Astrocyte (in vitro differentiated cells and primary cell): ENCODE measurements at regions not wholly inside any gene's neighbourhood (a gene's known extent, or its start where the extent isn't known, plus 50 kb on each side); places are given as distances from the start of the nearest gene placed in this dataset.
"Not testable (repeated sequence)": the region's sequence is repeated elsewhere in the genome, so short reads cannot be mapped to it uniquely, and the experiment has no call there.

Source experiments
- DNase-seq: peaks from one replicate; pipeline ENCODE4 v3.0.0-alpha.2; 2010; ENCODE audit warnings: low read depth
- FAIRE-seq: peaks from 2 replicates; lab custom pipeline; 2011; peaks lifted over from hg19 to GRCh38; lab: Jason Lieb, UNC
- H2AFZ ChIP-seq: 2 replicates; pipeline ENCODE4 v1.6.0; 2012; ENCODE audit warnings: low read depth, low read length, inconsistent platforms
- H3K27ac ChIP-seq: 2 replicates; pipeline ENCODE4 v1.5.1; 2011; ENCODE audit warnings: low read depth, low read length, inconsistent platforms
- H3K27me3 ChIP-seq: 2 replicates; pipeline ENCODE4 v1.6.0; 2011; ENCODE audit warnings: low read length, inconsistent platforms; ENCODE audit not compliant: insufficient read depth
- H3K36me3 ChIP-seq: 2 replicates; pipeline ENCODE4 v1.5.1; 2011; ENCODE audit warnings: low read length, inconsistent platforms; ENCODE audit not compliant: insufficient read depth
- H3K4me1 ChIP-seq: 2 replicates; pipeline ENCODE4 v1.5.1; 2011; ENCODE audit warnings: low read length, inconsistent platforms; ENCODE audit not compliant: insufficient read depth
- H3K4me2 ChIP-seq: 2 replicates; pipeline ENCODE4 v1.6.0; 2012; ENCODE audit warnings: low read length, inconsistent platforms
- H3K4me3 ChIP-seq: 2 replicates; pipeline ENCODE4 v1.5.1; 2011; ENCODE audit warnings: low read depth, mild to moderate bottlenecking, low read length, inconsistent platforms; ENCODE audit not compliant: insufficient read depth
- H3K79me2 ChIP-seq: 2 replicates; pipeline ENCODE4 v1.6.0; 2012; ENCODE audit warnings: mild to moderate bottlenecking, low read length, inconsistent platforms; ENCODE audit not compliant: insufficient read depth
- H3K9ac ChIP-seq: 2 replicates; pipeline ENCODE4 v1.6.0; 2012; ENCODE audit warnings: mild to moderate bottlenecking, low read length, inconsistent platforms
- H3K9me3 ChIP-seq: 2 replicates; pipeline ENCODE4 v1.5.1; 2012; ENCODE audit warnings: low read depth, mild to moderate bottlenecking, low read length, inconsistent platforms; ENCODE audit not compliant: insufficient read depth
- H4K20me1 ChIP-seq: 2 replicates; pipeline ENCODE4 v1.6.0; 2012; ENCODE audit warnings: low read length, inconsistent platforms; ENCODE audit not compliant: insufficient read depth
- H3K27ac Mint-ChIP-seq: one replicate; pipeline ENCODE4 v1.8.0; 2021; ENCODE audit warnings: mild to moderate bottlenecking, mixed read lengths; ENCODE audit not compliant: unreplicated experiment
- H3K27me3 Mint-ChIP-seq: one replicate; pipeline ENCODE4 v1.8.0; 2021; ENCODE audit warnings: low read depth, mixed read lengths; ENCODE audit not compliant: unreplicated experiment
- H3K36me3 Mint-ChIP-seq: one replicate; pipeline ENCODE4 v1.8.0; 2021; ENCODE audit warnings: low read depth, mixed read lengths; ENCODE audit not compliant: unreplicated experiment
- H3K4me1 Mint-ChIP-seq: one replicate; pipeline ENCODE4 v1.8.0; 2021; ENCODE audit warnings: low read depth, mixed read lengths; ENCODE audit not compliant: unreplicated experiment
- H3K4me3 Mint-ChIP-seq: one replicate; pipeline ENCODE4 v1.8.0; 2021; ENCODE audit warnings: mild to moderate bottlenecking, moderate library complexity, mixed read lengths; ENCODE audit not compliant: unreplicated experiment
- H3K9me3 Mint-ChIP-seq: one replicate; pipeline ENCODE4 v1.8.0; 2021; ENCODE audit warnings: mild to moderate bottlenecking, mixed read lengths; ENCODE audit not compliant: unreplicated experiment
- EZH2 ChIP-seq: IDR thresholded peaks from 2 replicates; pipeline ENCODE4 v1.6.1; 2012; ENCODE audit warnings: mild to moderate bottlenecking, low read length, inconsistent platforms; ENCODE audit not compliant: insufficient read depth
- TF ChIP-seq, protein P1 (sequence below): IDR thresholded peaks from 2 replicates; pipeline ENCODE4 v1.5.1; 2011; ENCODE audit warnings: low read depth, mild to moderate bottlenecking, inconsistent platforms, low read length, moderate library complexity; ENCODE audit not compliant: insufficient read depth

DNA sequence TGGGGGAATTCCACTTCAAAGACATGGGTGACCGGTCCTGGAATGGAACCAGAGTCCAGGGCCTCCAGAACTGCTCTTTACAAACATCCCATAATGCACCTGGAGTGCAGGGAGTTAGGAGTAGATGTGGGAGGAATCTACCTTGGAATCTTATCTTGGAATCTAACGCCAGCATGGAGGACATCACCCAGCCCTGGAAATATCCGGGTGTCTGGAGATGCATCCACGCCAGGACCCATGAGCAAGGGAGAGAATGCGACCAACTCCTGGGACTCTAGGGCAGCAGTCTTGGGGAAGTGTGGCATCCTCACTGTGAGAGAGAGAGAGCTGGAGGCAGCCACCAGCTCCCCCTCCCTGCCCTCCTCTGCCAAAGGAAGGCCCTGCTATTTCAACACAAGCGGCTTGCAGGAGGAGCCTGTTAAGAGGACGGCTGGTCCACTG lies 211.8 kb downstream of the UQCRFS1 start:
- Histone ChIP-seq H3K4me2 (no peak overlapping the region), H3K9ac (no peak overlapping the region), H3K4me1 (no peaks in the 10 kb centered on the region), H3K27ac (no peak overlapping the region), H3K79me2 (no peaks in the 10 kb centered on the region), H3K27me3 (no peaks in the 10 kb centered on the region), H3K9me3 (peaks cover 6% of the 10 kb centered on the region), H4K20me1 (no peaks in the 10 kb centered on the region), H3K36me3 (no peaks in the 10 kb centered on the region), H2AFZ (no peak overlapping the region), H3K4me3 (no peak overlapping the region)
- Mint-ChIP-seq H3K9me3 (peaks cover 17% of the 10 kb centered on the region), H3K27me3 (peaks cover 8% of the 10 kb centered on the region), H3K4me3 (no peak overlapping the region), H3K27ac (no peak overlapping the region), H3K4me1 (no peaks in the 10 kb centered on the region), H3K36me3 (no peaks in the 10 kb centered on the region)
- FAIRE-seq (no peak), DNase-seq (no peak)
- TF ChIP-seq, protein P1, sequence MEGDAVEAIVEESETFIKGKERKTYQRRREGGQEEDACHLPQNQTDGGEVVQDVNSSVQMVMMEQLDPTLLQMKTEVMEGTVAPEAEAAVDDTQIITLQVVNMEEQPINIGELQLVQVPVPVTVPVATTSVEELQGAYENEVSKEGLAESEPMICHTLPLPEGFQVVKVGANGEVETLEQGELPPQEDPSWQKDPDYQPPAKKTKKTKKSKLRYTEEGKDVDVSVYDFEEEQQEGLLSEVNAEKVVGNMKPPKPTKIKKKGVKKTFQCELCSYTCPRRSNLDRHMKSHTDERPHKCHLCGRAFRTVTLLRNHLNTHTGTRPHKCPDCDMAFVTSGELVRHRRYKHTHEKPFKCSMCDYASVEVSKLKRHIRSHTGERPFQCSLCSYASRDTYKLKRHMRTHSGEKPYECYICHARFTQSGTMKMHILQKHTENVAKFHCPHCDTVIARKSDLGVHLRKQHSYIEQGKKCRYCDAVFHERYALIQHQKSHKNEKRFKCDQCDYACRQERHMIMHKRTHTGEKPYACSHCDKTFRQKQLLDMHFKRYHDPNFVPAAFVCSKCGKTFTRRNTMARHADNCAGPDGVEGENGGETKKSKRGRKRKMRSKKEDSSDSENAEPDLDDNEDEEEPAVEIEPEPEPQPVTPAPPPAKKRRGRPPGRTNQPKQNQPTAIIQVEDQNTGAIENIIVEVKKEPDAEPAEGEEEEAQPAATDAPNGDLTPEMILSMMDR, result no peak
- no peak for TF ChIP-seq EZH2

DNA sequence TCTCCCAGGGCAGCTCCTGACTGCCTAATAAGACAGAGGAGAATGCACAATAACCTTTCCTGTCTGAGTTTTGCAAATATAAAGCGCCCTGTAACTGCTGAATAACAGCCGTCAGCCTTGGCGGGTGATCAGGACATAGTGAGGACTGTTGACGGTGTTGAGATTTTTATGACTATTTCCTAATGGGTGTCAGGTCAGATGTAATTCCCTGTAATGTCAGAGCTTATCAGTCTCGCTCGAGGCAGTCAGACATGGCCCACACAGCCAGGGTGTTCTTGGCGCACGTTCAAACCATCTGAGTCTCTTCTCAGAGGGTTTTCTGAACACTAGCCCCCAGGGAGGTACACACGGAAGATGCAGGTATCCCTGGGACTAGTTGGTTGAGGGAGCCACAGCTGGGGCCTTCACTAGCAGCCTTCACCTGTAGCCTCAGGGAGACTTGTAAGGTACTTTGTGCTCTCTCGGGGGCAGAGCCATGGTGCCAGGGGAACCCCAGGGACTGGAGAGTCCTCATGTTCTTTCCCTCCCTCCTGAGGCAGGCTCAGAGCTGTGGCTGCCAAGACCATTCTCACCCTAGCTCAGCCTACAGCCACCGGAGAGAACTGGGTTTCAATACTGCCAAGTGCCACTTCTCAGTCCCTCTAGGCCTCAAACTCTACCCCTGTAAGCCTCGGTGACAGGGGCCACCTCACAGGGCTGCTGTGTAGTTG lies 213.1 kb downstream of the UQCRFS1 start:
- Mint-ChIP-seq H3K36me3 (no peaks in the 10 kb centered on the region), H3K4me3 (no peak overlapping the region), H3K27ac (no peak overlapping the region), H3K9me3 (peaks cover 17% of the 10 kb centered on the region), H3K4me1 (no peaks in the 10 kb centered on the region), H3K27me3 (peaks cover 8% of the 10 kb centered on the region)
- DNase-seq (no peak), FAIRE-seq (no peak)
- Histone ChIP-seq H3K79me2 (no peaks in the 10 kb centered on the region), H3K36me3 (no peaks in the 10 kb centered on the region), H3K4me2 (no peak overlapping the region), H3K4me1 (no peaks in the 10 kb centered on the region), H3K27ac (no peak overlapping the region), H3K9me3 (peaks cover 6% of the 10 kb centered on the region), H3K9ac (no peak overlapping the region), H3K27me3 (no peaks in the 10 kb centered on the region), H3K4me3 (no peak overlapping the region), H2AFZ (no peak overlapping the region), H4K20me1 (no peaks in the 10 kb centered on the region)
- TF ChIP-seq, protein P1, result no peak
- no peak for TF ChIP-seq EZH2

DNA sequence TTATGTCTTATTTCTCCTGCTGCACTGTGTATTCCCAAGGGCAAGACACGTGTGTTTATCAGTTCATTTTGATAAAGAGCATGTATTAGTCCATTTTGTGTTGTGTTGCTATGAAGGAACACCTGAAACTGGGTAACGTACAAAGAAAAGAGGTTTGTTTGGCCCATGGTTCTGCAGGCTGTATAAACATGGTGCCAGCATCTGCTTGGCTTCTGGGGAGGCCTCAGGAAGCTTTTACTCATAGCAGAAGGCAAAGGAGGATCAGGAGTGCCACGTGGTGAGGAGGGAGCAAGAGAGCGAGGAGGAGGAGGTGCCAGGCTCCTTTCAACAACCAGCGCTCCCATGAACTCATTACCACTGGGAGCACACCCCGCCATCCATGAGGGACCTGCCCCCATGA lies 214.0 kb downstream of the UQCRFS1 start:
- Mint-ChIP-seq H3K27me3 (peaks cover 8% of the 10 kb centered on the region), H3K4me3 (no peak overlapping the region), H3K36me3 (no peaks in the 10 kb centered on the region), H3K4me1 (no peaks in the 10 kb centered on the region), H3K9me3 (peaks cover 20% of the 10 kb centered on the region), H3K27ac (no peak overlapping the region)
- DNase-seq, result no peak
- FAIRE-seq, result no peak
- no peaks in the 10 kb centered on the region for H3K36me3 ChIP-seq
- H3K4me1 ChIP-seq, result no peaks in the 10 kb centered on the region
- H3K79me2 ChIP-seq, result no peaks in the 10 kb centered on the region
- H3K27me3 ChIP-seq, result no peaks in the 10 kb centered on the region
- no peak overlapping the region for H3K27ac ChIP-seq
- no peak overlapping the region for H3K4me2 ChIP-seq
- H3K9me3 ChIP-seq, result peaks cover 6% of the 10 kb centered on the region
- H4K20me1 ChIP-seq, result no peaks in the 10 kb centered on the region
- H3K9ac ChIP-seq, result no peak overlapping the region
- TF ChIP-seq, protein P1, result no peak
- TF ChIP-seq EZH2, result no peak
- H2AFZ ChIP-seq, result no peak overlapping the region
- H3K4me3 ChIP-seq, result no peak overlapping the region

DNA sequence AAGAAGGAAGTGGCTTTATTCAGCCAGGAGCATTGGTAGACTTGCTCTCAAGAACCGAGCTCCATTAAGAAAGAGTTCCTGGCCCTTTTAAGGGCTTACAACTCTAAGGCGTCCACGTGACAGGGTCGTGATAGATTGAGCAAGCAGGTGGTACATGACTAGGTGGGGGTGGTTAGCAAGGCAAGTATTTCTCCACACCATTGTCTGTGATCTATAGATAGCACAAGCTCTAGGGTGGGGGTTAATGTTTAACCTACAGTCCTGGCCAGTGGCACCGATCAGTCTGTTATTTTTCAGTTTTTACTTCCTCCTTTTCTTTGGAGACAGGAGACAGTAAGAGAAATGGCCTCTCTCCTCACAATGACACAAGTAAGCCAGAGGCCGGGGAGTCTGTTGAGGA lies 215.1 kb downstream of the UQCRFS1 start:
- not testable (repeated sequence) for H3K4me3 ChIP-seq, H3K4me1 ChIP-seq, FAIRE-seq, H3K9ac ChIP-seq, H3K27me3 Mint-ChIP-seq, DNase-seq, H2AFZ ChIP-seq, H3K36me3 Mint-ChIP-seq, H3K27ac ChIP-seq, H3K9me3 ChIP-seq, H3K4me1 Mint-ChIP-seq, H3K4me3 Mint-ChIP-seq, H3K27ac Mint-ChIP-seq, H4K20me1 ChIP-seq, H3K27me3 ChIP-seq, H3K79me2 ChIP-seq, H3K36me3 ChIP-seq, H3K4me2 ChIP-seq
- peaks cover 27% of the 10 kb centered on the region for H3K9me3 Mint-ChIP-seq
